K562 (cell line): ENCODE measurements at regions not wholly inside any gene's neighbourhood (a gene's known extent, or its start where the extent isn't known, plus 50 kb on each side); places are given as distances from the start of the nearest gene placed in this dataset.
"Not testable (repeated sequence)": the region's sequence is repeated elsewhere in the genome, so short reads cannot be mapped to it uniquely, and the experiment has no call there.

Source experiments
- EZH2 ChIP-seq: IDR thresholded peaks from 2 replicates; pipeline ENCODE4 v1.6.1; 2012; ENCODE audit warnings: low read depth, mild to moderate bottlenecking, inconsistent platforms, low read length, borderline replicate concordance
- POLR2AphosphoS5 ChIP-seq: IDR thresholded peaks from 2 replicates; pipeline ENCODE4 v1.6.1; 2011; ENCODE audit warnings: mild to moderate bottlenecking, low read depth, low read length, moderate library complexity; ENCODE audit not compliant: control insufficient read depth, insufficient read depth
- ZBTB40 ChIP-seq, 2 experiments: fragments of 450-650 bp in 1 of 2; sonication (generic) in 1 of 2; formaldehyde crosslinking in 1 of 2; IDR thresholded peaks; 2 replicates each; pipeline versions ENCODE4 v1.7.1 to v1.9.0; 2016 to 2022; ENCODE audit warnings: inconsistent platforms in 1 of 2, mild to moderate bottlenecking in 1 of 2, missing genetic modification reagents in 1 of 2

DNA sequence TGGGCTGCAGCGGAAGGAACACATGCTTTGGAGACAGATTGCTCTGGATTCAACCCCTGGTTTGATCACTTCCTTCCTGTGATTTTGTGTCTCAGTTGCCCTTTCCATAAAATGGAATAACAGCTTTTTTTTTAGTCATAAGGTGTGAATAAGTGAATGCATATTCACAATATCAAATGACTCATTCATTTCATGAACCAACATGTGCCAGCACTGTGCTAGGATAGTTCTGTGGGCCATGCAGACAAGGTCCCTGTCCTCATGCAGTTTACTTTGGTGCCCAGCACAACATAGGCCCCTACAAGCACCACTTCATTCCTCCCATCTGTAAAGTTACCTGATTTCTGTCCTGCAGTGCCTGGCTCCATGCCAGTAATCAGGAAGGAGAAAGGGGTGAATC, 89.4 kb downstream of the TRIM43 start:
- TF ChIP-seq EZH2; POLR2AphosphoS5; ZBTB40 (IDR thresholded peaks at IDR 0.05); ZBTB40 (CRISPR knock-in tag; IDR thresholded peaks at IDR 0.05): not testable (repeated sequence)
